Central memory CD8-positive, alpha-beta T cell (primary cell): ENCODE measurements at regions not wholly inside any gene's neighbourhood (a gene's known extent, or its start where the extent isn't known, plus 50 kb on each side); places are given as distances from the start of the nearest gene placed in this dataset.
"Not testable (repeated sequence)": the region's sequence is repeated elsewhere in the genome, so short reads cannot be mapped to it uniquely, and the experiment has no call there.

Experiments
- ATAC-seq: fragments of 150-1000 bp; cut with Tn5 transposase; replicated peaks from 2 replicates; pipeline ENCODE4 v1.10.0; 2022; ENCODE audit warnings: mild to moderate bottlenecking, moderate FRiP score, moderate number of reproducible peaks; ENCODE audit not compliant: poor library complexity, severe bottlenecking; ENCODE audit errors: extremely low read depth
- DNase-seq, 2 donors: peaks; one replicate each; pipeline ENCODE4 v3.0.0; 2021; ENCODE audit warnings: low spot score in 2 of 2
- H3K27ac Mint-ChIP-seq: one replicate; pipeline ENCODE4 v1.8.0; 2022; ENCODE audit warnings: low read depth, mild to moderate bottlenecking, moderate library complexity, mixed read lengths
- H3K27me3 Mint-ChIP-seq: one replicate; pipeline ENCODE4 v1.8.0; 2022; ENCODE audit warnings: mixed read lengths
- H3K36me3 Mint-ChIP-seq: one replicate; pipeline ENCODE4 v1.8.0; 2022; ENCODE audit warnings: mild to moderate bottlenecking, moderate library complexity, mixed read lengths; ENCODE audit not compliant: insufficient read depth
- H3K4me1 Mint-ChIP-seq: one replicate; pipeline ENCODE4 v1.8.0; 2022; ENCODE audit warnings: mixed read lengths
- H3K4me3 Mint-ChIP-seq: one replicate; pipeline ENCODE4 v1.8.0; 2022; ENCODE audit warnings: mild to moderate bottlenecking, moderate library complexity, mixed read lengths
- H3K9me3 Mint-ChIP-seq: one replicate; pipeline ENCODE4 v1.8.0; 2022; ENCODE audit warnings: mixed read lengths

GRCh38 chr2:76697439-76697838, 824.7 kb downstream of the LRRTM4 start:
- H3K4me1 Mint-ChIP-seq, H3K4me3 Mint-ChIP-seq, DNase-seq, H3K36me3 Mint-ChIP-seq, ATAC-seq, H3K27me3 Mint-ChIP-seq, H3K27ac Mint-ChIP-seq: not testable (repeated sequence)
- H3K9me3 Mint-ChIP-seq: peaks cover 19% of the 10 kb centered on the region

- no peaks in the 10 kb centered on the region for H3K27me3 Mint-ChIP-seq
- H3K4me1 Mint-ChIP-seq: no peaks in the 10 kb centered on the region
- no peaks in the 10 kb centered on the region for H3K36me3 Mint-ChIP-seq
- no peak overlapping the region for H3K4me3 Mint-ChIP-seq
- ATAC-seq (no peak), DNase-seq (no peak)
- no peak overlapping the region for H3K27ac Mint-ChIP-seq
- peaks cover 15% of the 10 kb centered on the region for H3K9me3 Mint-ChIP-seq
Observed at GRCh38 chr2:76692908-76693307, 829.3 kb downstream of the LRRTM4 start.

GRCh38 chr2:76688732-76689131, 833.4 kb downstream of the LRRTM4 start:
- no peaks in the 10 kb centered on the region for H3K4me1 Mint-ChIP-seq
- peaks cover 20% of the 10 kb centered on the region for H3K9me3 Mint-ChIP-seq
- H3K27ac Mint-ChIP-seq: no peak overlapping the region
- DNase-seq (no peak), ATAC-seq (no peak)
- H3K27me3 Mint-ChIP-seq: no peaks in the 10 kb centered on the region
- H3K36me3 Mint-ChIP-seq: no peaks in the 10 kb centered on the region
- H3K4me3 Mint-ChIP-seq: no peak overlapping the region

GRCh38 chr2:76687923-76688322, 834.3 kb downstream of the LRRTM4 start:
- H3K4me3 Mint-ChIP-seq: no peak overlapping the region
- no peak overlapping the region for H3K27ac Mint-ChIP-seq
- ATAC-seq (no peak), DNase-seq (no peak)
- H3K4me1 Mint-ChIP-seq: no peaks in the 10 kb centered on the region
- H3K9me3 Mint-ChIP-seq: peaks cover 17% of the 10 kb centered on the region
- H3K27me3 Mint-ChIP-seq: no peaks in the 10 kb centered on the region
- no peaks in the 10 kb centered on the region for H3K36me3 Mint-ChIP-seq

- Mint-ChIP-seq H3K9me3 (peaks cover 14% of the 10 kb centered on the region), H3K36me3 (no peaks in the 10 kb centered on the region), H3K27ac (no peak overlapping the region), H3K4me3 (no peak overlapping the region), H3K27me3 (no peaks in the 10 kb centered on the region), H3K4me1 (no peaks in the 10 kb centered on the region)
- DNase-seq (no peak), ATAC-seq (no peak)
Observed at GRCh38 chr2:76684756-76685155, 837.4 kb downstream of the LRRTM4 start.

- ATAC-seq: no peak
- Mint-ChIP-seq H3K27ac (no peak overlapping the region), H3K4me3 (no peak overlapping the region), H3K4me1 (no peaks in the 10 kb centered on the region), H3K9me3 (peaks cover 10% of the 10 kb centered on the region), H3K27me3 (no peaks in the 10 kb centered on the region), H3K36me3 (no peaks in the 10 kb centered on the region)
- DNase-seq: no peak
Observed at GRCh38 chr2:76679025-76679396, 843.2 kb downstream of the LRRTM4 start.

- H3K4me3 Mint-ChIP-seq: no peak overlapping the region
- ATAC-seq (no peak), DNase-seq (no peak)
- no peak overlapping the region for H3K27ac Mint-ChIP-seq
- H3K9me3 Mint-ChIP-seq: peaks cover 10% of the 10 kb centered on the region
- no peaks in the 10 kb centered on the region for H3K27me3 Mint-ChIP-seq
- no peaks in the 10 kb centered on the region for H3K36me3 Mint-ChIP-seq
- no peaks in the 10 kb centered on the region for H3K4me1 Mint-ChIP-seq
Observed at GRCh38 chr2:76678383-76679024, 843.7 kb downstream of the LRRTM4 start.

- ATAC-seq (no peak), DNase-seq (no peak)
- peaks cover 19% of the 10 kb centered on the region for H3K9me3 Mint-ChIP-seq
- no peaks in the 10 kb centered on the region for H3K36me3 Mint-ChIP-seq
- H3K4me1 Mint-ChIP-seq: no peaks in the 10 kb centered on the region
- no peak overlapping the region for H3K27ac Mint-ChIP-seq
- H3K27me3 Mint-ChIP-seq: no peaks in the 10 kb centered on the region
- no peak overlapping the region for H3K4me3 Mint-ChIP-seq
Observed at GRCh38 chr2:76675212-76675611, 847.0 kb downstream of the LRRTM4 start.

GRCh38 chr2:76672798-76673197, 849.4 kb downstream of the LRRTM4 start:
- no peaks in the 10 kb centered on the region for H3K4me1 Mint-ChIP-seq
- H3K27me3 Mint-ChIP-seq: no peaks in the 10 kb centered on the region
- no peak overlapping the region for H3K27ac Mint-ChIP-seq
- DNase-seq (no peak), ATAC-seq (no peak)
- no peak overlapping the region for H3K4me3 Mint-ChIP-seq
- no peaks in the 10 kb centered on the region for H3K36me3 Mint-ChIP-seq
- H3K9me3 Mint-ChIP-seq: peaks cover 24% of the 10 kb centered on the region

GRCh38 chr2:76669966-76670465, 852.2 kb downstream of the LRRTM4 start:
- Mint-ChIP-seq H3K4me3 (no peak overlapping the region), H3K9me3 (peaks cover 15% of the 10 kb centered on the region), H3K4me1 (no peaks in the 10 kb centered on the region), H3K36me3 (no peaks in the 10 kb centered on the region), H3K27ac (no peak overlapping the region), H3K27me3 (no peaks in the 10 kb centered on the region)
- no peak for DNase-seq
- no peak for ATAC-seq

- no peak overlapping the region for H3K4me3 Mint-ChIP-seq
- no peaks in the 10 kb centered on the region for H3K27me3 Mint-ChIP-seq
- no peaks in the 10 kb centered on the region for H3K36me3 Mint-ChIP-seq
- H3K9me3 Mint-ChIP-seq: peaks cover 14% of the 10 kb centered on the region
- ATAC-seq (no peak), DNase-seq (no peak)
- H3K27ac Mint-ChIP-seq: no peak overlapping the region
- no peaks in the 10 kb centered on the region for H3K4me1 Mint-ChIP-seq
Observed at GRCh38 chr2:76668279-76668678, 853.9 kb downstream of the LRRTM4 start.

- no peak for DNase-seq
- no peaks in the 10 kb centered on the region for H3K4me1 Mint-ChIP-seq
- no peak overlapping the region for H3K4me3 Mint-ChIP-seq
- ATAC-seq: no peak
- peaks cover 13% of the 10 kb centered on the region for H3K9me3 Mint-ChIP-seq
- no peaks in the 10 kb centered on the region for H3K27me3 Mint-ChIP-seq
- H3K36me3 Mint-ChIP-seq: no peaks in the 10 kb centered on the region
- H3K27ac Mint-ChIP-seq: no peak overlapping the region
Observed at GRCh38 chr2:76667821-76668271, 854.3 kb downstream of the LRRTM4 start.

GRCh38 chr2:76642129-76642528, 880.0 kb downstream of the LRRTM4 start:
- Mint-ChIP-seq H3K4me1 (no peaks in the 10 kb centered on the region), H3K9me3 (peaks cover 25% of the 10 kb centered on the region), H3K36me3 (no peaks in the 10 kb centered on the region), H3K4me3 (no peak overlapping the region), H3K27ac (no peak overlapping the region), H3K27me3 (no peaks in the 10 kb centered on the region)
- no peak for ATAC-seq
- DNase-seq: no peak
